ENCODE measurements at regions not wholly inside any gene's neighbourhood (a gene's known extent, or its start where the extent isn't known, plus 50 kb on each side); places are given as distances from the start of the nearest gene placed in this dataset.

DNA sequence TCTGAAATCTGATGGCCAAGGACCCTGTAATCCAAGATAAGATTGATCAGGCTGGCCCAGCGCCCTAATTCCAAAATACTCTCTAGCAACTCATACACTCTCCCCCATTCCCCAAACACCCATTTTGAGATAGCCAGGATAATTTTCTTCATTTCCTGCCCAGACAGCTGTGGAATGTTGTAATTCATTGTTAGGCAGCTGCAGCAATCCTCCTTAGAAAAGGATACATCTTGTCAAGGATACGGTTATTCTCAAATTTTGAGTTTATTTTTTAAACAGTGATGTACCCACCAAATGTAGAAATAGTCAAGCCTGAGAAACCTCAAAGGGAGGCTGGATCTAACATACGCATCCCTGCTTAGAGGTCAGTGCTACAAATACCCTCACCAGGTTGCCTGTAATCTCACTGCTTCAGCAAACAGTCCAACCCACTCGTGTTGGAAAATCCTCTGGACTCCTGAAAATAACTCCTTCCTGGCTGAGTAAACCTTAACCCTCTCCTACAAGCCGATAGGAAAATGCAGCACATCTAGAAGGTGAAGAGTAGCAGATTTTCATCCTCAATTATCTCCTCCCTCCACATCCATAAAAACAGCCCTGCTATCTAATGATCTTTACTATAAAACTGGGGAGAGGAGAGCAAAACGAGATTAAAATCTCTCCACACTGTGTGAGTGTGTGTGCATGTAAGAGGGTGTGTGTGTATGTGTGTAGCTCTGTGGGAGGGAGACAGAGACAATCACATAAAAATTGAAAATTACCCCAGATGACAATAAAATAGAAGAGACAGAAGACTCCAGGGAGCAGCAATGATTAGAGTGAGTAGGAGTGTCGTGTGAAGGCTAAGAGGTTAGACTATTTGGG is 683.1 kb downstream of the DIAPH3 start:
- ATAC-seq (ENCODE audit: low FRiP score in 2 of 2) (peak in 1 of 2 donors; percentile 21), DNase-seq (no peak)
- Histone ChIP-seq H3K27ac (no peak overlapping the region), H3K27me3 (no peaks in the 10 kb centered on the region), H3K4me3 (no peak overlapping the region), H3K4me1 (peaks cover 0 to 3% (median 2%) of the 10 kb centered on the region in 4 donors), H3K36me3 (no peaks in the 10 kb centered on the region), H3K9me3 (no peaks in the 10 kb centered on the region)
- 54 to 62% methylated on average over 7 of the region's 7 CpGs for WGBS, 2 donors
- TF ChIP-seq POLR2A (IDR thresholded peaks at IDR 0.05) = no peak
- TF ChIP-seq EP300 (IDR thresholded peaks at IDR 0.05) = no peak
- TF ChIP-seq POLR2AphosphoS5 (IDR thresholded peaks at IDR 0.05) = no peak
- TF ChIP-seq CTCF (IDR thresholded peaks at IDR 0.05) = no peak

GRCh38 chr13:59483501-59484145 is 680.1 kb downstream of the DIAPH3 start:
- peak overlapping the region in 1 of 4 donors; percentile 0 for H3K27ac ChIP-seq
- H3K4me1 ChIP-seq = peaks cover 0 to 3% (median 2%) of the 10 kb centered on the region in 4 donors
- peak in 1 of 2 donors; percentile 79 for ATAC-seq (ENCODE audit: low FRiP score in 2 of 2)
- H3K27me3 ChIP-seq = no peaks in the 10 kb centered on the region
- TF ChIP-seq CTCF (IDR thresholded peaks at IDR 0.05) = no peak
- no peak for TF ChIP-seq POLR2AphosphoS5 (IDR thresholded peaks at IDR 0.05)
- no peak for TF ChIP-seq EP300 (IDR thresholded peaks at IDR 0.05)
- no peak for TF ChIP-seq POLR2A (IDR thresholded peaks at IDR 0.05)
- no peak for DNase-seq
- H3K36me3 ChIP-seq = no peaks in the 10 kb centered on the region
- no peaks in the 10 kb centered on the region for H3K9me3 ChIP-seq
- 48 to 49% methylated on average over 5 of the region's 5 CpGs for WGBS, 2 donors
- no peak overlapping the region for H3K4me3 ChIP-seq

GRCh38 chr13:59487883-59488282 is 675.8 kb downstream of the DIAPH3 start:
- Histone ChIP-seq H3K27ac (no peak overlapping the region), H3K9me3 (no peaks in the 10 kb centered on the region), H3K4me1 (peaks cover 0 to 3% (median 2%) of the 10 kb centered on the region in 4 donors), H3K36me3 (no peaks in the 10 kb centered on the region), H3K4me3 (no peak overlapping the region), H3K27me3 (no peaks in the 10 kb centered on the region)
- no peak for ATAC-seq (ENCODE audit: low FRiP score in 2 of 2)
- WGBS, 2 donors = 92 to 94% methylated on average over 3 of the region's 3 CpGs
- no peak for TF ChIP-seq CTCF (IDR thresholded peaks at IDR 0.05)
- no peak for TF ChIP-seq EP300 (IDR thresholded peaks at IDR 0.05)
- TF ChIP-seq POLR2AphosphoS5 (IDR thresholded peaks at IDR 0.05) = no peak
- no peak for TF ChIP-seq POLR2A (IDR thresholded peaks at IDR 0.05)
- DNase-seq = no peak

- no peaks in the 10 kb centered on the region for H3K27me3 ChIP-seq
- H3K4me1 ChIP-seq = peaks cover 0 to 3% (median under 1%) of the 10 kb centered on the region in 4 donors
- no peaks in the 10 kb centered on the region for H3K9me3 ChIP-seq
- TF ChIP-seq EP300 (IDR thresholded peaks at IDR 0.05) = no peak
- no peak for TF ChIP-seq POLR2AphosphoS5 (IDR thresholded peaks at IDR 0.05)
- TF ChIP-seq POLR2A (IDR thresholded peaks at IDR 0.05) = no peak
- TF ChIP-seq CTCF (IDR thresholded peaks at IDR 0.05) = no peak
- H3K27ac ChIP-seq = no peak overlapping the region
- no peak for DNase-seq
- H3K36me3 ChIP-seq = no peaks in the 10 kb centered on the region
- no peak overlapping the region for H3K4me3 ChIP-seq
- no peak for ATAC-seq (ENCODE audit: low FRiP score in 2 of 2)
- WGBS, 2 donors = 66 to 80% methylated on average over 2 of the region's 2 CpGs
These were observed 675.3 kb downstream of the DIAPH3 start for GRCh38 chr13:59488436-59488835.

All from upper lobe of left lung (tissue), 6 donors.